Pons (tissue), 1 donor: ENCODE measurements at regions not wholly inside any gene's neighbourhood (a gene's known extent, or its start where the extent isn't known, plus 50 kb on each side); places are given as distances from the start of the nearest gene placed in this dataset.

Experiments used
- DNase-seq: peaks from one replicate; pipeline ENCODE4 v3.0.0-alpha.2; 2016; ENCODE audit warnings: low spot score

DNA sequence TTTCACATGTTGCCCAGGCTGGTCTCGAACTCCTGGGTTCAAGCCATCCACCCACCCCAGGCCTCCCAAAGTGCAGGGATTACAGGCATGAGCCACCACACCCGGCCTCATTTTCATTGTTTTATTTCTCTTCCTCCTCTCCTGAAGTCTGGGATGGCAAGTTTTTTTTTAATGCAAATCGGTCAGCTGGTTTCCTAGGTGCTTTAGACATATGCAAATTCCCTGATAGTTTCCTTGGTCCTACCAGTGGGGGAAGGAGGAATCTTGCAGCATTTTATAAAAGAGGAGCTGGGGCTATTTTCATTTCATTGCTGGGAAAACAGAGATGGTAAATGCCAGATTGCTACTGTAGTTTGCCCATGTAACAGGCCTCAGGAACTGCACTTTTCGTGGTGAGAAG is 179.4 kb downstream of the ACTL7B start:
- no peak for DNase-seq

DNA sequence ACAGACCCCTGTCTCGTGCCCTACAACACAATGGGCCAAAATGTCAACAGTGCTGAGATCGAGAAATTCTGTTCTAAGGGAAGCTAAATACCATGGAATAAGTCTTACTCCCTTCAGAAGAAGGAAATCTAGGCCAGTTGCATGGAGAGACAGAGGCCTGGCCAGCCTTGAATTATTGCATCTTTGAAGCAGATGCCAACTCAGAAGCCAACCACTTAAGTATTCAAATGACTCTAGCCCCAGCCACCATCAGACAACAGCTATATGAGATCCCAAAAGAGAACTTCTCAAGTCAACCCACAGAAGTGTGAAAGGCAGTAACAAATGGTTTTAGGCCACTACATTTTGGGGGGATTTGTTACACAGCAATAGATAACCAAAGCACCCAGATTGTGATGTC is 180.1 kb downstream of the ACTL7B start:
- no peak for DNase-seq

DNA sequence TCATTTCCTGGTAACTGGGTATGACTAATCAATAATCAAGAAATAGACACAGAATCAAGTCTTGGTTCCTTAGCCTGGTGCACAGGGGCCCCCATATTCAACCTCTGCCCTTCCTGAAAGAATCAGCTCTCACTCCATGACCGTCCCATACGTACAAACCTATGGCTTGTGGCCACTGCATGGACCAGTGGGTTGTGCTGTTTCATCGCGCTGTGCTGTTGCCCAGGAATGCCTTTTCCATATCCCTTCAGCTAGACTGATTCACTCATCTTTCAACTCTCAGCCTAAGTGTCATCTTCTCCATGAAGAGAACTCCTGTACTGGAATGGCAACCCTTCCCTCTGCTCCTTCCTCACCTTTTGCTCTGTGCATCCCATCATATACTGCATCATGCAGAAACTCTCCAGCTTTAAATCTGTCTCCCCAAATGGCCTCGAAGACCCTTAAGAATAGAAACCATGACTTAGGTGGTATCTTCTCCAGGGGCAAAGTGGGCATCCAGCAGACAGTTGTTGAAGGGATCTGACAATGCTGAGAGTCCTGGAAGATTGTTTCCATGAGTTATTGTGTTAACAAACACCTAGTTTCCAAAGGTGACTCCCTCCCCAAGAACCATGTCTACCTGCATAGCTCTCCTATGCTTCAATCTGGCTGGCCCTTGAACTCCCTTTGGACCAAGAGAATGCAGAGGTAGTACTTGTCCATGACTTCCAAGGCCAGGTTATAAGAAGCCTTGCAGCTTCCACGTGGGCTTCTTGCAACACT is 180.8 kb downstream of the ACTL7B start:
- DNase-seq: no peak

DNA sequence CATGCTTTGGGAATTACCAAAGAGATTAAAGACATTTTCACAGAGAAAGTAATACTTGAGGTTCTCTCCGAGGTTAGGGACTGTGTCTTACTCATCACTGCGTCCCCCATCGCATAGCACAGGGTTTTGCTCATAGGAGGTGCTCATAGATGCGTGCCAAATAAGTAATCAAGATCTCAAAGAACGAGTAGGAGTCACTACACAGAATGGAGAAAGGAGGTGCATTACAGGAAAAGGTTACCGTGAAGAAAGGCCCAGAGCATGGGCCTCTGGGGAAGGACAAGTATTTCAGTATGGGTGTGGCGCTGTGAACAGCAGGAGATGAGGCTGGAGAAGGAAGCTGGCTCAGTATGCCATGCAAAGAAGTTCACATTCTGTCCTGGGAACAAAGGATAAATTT is 182.4 kb downstream of the ACTL7B start:
- DNase-seq: no peak

GRCh38 chr9:108672475-108673190 is 183.2 kb downstream of the ACTL7B start:
- no peak for DNase-seq

DNA sequence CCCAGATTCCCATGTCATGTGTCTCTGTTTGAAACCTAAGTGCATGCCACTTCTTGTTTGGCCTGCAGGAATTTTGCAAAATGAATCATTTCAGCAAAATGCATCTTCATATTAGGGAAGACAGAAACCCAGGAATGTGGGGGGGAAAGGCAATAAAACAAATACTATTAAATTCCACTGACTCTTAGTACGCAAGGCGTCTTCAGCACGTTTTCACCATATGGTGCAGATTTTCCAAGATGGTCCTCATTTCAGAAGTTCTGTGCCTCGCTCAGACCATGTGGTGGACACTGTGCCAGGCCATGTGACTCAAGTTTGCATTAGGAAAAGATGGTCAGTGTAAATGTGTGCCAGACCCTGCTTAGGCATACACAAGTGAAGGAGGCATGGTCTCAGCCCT is 184.0 kb downstream of the ACTL7B start:
- DNase-seq: no peak

DNA sequence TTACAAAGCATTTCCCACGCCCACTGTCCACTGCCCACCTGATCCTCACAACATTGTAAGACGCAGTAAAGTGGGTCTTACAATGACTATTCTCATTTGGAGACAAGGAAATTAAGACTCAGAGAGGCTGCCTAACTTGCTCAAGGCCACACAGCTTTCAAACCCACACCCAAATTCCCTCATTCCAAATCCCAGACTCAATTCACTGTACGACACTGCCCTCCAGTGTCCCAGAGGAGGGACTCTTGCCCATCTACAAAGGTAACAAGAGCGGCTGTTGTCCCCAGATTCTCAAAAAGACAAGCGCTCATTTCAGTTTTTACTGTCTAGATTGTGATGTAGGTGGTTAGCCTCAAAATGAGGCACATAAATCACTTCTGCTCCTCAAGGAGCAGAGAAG is 184.6 kb downstream of the ACTL7B start:
- DNase-seq: no peak

- no peak for DNase-seq
These were observed 186.8 kb downstream of the ACTL7B start for GRCh38 chr9:108668938-108669335.

- no peak for DNase-seq
These were observed 187.4 kb downstream of the ACTL7B start for GRCh38 chr9:108668191-108668937.

DNA sequence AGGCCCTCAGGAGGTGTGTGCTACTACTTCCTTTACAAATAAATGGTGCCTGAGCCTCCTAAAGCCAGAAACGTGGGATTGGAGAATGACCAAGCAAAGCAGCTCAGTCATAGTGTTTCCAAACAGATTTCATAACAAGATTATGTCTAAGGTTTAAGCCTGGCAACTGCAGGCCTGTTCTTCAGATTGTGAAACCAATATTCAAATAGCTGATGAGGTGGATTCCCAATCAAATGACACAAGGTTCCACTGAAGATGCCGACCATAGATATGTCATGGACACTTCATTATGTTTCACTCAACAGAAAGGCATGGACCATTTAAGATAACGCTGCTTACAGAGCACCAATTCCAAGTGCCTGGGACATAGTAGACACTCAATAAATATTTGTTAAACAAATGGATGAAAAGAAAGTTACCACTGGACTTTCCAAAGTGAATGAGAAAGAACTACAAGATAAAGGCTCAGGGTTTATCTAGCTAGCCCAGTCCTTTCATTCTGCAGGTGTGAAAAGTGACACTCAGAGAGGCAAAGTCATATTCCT is 189.5 kb downstream of the ACTL7B start:
- no peak for DNase-seq

GRCh38 chr9:108665521-108666239 is 190.1 kb downstream of the ACTL7B start:
- no peak for DNase-seq

DNA sequence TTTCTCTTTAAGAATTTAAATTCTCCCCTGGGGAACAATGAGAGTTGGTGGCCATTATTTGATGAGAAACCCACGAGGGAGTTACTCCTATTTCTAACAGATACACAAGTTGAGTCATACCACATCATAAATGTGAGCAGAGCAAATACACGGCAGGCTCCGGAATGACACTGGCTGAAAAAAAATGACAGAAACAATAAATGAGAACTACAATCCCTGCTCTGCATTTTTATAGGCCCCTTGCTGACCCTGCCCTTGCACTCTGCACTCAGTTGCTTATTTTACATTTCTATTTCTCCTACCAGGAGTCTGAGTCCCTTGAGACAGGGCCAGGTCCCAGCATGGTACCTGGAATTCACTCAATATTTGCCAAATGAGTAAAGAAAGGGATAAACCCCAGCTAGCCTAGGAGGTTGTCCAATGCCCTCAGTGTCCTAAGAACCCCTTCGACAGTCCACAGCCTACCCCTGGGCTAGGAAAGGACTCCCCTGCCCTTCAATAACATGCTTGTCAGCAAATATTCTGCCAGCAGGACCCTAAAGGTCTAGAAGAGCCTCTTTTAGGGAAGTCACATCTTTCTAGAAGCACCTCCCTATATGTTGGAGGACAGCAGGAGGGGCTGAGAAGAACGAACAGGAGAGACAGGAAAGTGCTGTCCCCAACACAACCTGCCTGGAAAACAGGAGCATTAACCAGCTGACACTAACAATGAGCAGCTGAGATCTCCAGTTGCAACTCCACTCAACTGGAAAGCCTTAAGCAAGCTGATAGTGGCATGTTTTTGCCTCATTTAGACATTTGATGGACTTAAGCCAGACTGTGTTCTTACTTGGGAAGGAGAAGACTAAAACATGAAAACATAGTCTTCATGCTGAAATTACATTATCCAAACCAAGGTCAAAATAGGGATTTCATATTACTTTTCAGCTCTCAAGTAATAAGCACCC is 191.2 kb downstream of the ACTL7B start:
- no peak for DNase-seq

DNA sequence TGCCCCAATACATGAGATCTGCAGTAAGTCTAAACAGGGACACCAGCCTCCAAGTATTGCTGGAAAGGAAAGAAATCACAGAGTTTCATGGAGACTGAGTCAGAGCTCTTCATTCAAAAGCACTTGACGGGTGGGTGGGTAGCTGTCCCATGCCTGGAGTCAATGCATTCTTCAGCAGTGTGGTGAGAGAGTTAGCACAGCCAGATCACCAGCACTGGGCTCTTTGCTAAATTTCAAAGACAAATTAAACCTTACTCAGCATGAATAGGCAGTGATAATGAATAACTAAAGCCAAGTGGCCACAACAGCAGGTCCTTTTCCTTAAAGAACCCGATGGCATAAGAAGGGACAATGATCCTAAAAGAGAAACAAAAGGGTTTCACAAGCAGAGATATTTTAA is 192.4 kb downstream of the ACTL7B start:
- no peak for DNase-seq

DNA sequence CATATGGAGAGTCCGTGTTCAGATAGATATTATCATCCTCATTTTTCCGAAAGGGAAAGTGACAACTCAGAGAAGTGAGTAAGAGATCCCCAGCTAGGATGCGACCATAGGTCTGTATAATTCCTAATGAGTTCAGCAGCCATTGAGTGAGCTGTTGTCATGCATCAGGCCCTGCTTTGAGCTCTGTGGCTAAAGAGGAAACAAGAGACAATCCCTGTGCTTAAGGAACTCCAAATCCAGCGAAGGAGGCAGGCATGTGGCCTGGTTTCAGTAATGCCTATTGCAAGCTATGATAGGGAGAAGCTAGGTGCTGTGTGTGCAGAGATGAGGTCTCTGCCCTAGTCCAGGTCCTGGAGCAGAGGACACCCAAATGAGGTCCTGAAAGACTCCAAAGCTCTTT is 192.8 kb downstream of the ACTL7B start:
- DNase-seq: no peak

DNA sequence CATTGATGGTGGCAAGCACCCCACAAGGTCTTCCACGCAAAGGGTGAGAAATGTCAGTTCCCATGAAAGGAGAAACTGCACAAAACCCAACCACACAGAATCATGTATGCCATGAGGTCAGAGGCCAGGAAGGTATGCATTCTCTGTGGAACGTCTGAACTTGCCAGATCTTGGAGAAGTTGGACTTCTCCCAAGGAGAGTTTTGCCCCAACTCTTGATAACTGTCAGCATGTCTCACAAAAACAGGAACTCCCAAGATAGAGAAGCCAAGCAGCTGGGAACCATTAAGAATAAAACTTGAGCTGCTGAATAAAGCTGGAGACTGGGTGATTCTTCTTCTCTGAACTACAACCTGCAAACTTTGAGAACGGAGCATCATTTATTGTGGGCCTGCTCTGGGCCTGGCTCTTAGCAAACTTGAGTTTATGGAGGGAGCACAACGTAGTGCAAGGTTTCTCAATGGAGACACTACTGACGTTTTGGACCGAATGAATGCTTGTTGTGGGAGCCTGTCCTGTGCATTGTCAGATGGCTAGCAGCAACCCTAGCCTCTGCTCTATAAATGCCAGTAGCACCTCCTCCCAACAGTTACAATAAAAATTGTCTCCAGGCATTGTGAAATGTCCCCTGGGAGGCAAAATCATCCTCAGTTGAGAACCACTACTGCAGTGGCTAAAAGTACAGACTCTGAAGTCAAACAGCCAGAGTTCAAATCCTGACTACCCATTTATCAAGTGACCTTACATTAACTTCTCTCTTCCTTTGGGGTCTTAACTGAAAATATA is 193.5 kb downstream of the ACTL7B start:
- no peak for DNase-seq

DNA sequence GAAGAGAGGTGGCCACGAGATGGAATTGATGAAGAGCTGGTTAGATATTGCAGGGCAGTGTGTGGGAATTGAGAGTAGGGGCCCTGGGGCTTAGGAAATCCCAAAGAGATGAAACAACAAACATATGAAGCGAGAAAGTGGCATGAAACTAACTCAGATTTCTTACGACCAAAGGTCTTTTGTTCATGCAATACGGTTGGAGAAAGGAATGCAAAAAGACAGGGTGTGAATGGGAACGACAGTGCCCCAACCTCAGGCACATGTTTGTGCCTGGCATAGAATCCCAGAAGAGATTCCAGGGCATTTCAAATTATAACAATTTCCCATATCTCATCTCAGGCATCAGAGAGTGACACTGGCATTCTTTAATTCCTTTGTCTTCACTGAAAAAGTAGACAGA is 199.2 kb downstream of the ACTL7B start:
- DNase-seq: no peak

- no peak for DNase-seq
These were observed 200.0 kb downstream of the ACTL7B start for GRCh38 chr9:108655818-108656217.

GRCh38 chr9:108654566-108654965 is 201.2 kb downstream of the ACTL7B start:
- DNase-seq: no peak

DNA sequence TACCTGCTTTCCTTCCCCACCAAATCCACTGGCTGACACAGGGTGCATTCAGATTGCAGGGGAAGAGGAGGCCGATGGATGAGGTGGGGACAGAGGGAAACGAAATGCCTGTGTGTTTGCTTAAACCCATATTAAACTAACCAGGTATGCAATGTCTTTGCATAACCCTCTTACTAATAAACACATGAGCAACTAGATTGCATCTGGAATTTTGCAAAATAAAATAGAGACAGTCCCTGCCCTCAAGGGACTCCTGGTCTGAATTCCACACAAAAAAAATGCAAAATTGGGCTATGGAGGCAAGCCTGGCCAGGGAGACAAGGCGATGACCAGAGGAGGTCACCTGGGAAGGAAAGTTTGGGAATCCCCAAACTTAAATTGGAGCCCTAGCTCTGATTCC is 202.9 kb downstream of the ACTL7B start:
- DNase-seq: no peak

- no peak for DNase-seq
These were observed 205.0 kb downstream of the ACTL7B start for GRCh38 chr9:108650826-108651225.
